ENCODE measurements at regions not wholly inside any gene's neighbourhood (a gene's known extent, or its start where the extent isn't known, plus 50 kb on each side); places are given as distances from the start of the nearest gene placed in this dataset.

DNA sequence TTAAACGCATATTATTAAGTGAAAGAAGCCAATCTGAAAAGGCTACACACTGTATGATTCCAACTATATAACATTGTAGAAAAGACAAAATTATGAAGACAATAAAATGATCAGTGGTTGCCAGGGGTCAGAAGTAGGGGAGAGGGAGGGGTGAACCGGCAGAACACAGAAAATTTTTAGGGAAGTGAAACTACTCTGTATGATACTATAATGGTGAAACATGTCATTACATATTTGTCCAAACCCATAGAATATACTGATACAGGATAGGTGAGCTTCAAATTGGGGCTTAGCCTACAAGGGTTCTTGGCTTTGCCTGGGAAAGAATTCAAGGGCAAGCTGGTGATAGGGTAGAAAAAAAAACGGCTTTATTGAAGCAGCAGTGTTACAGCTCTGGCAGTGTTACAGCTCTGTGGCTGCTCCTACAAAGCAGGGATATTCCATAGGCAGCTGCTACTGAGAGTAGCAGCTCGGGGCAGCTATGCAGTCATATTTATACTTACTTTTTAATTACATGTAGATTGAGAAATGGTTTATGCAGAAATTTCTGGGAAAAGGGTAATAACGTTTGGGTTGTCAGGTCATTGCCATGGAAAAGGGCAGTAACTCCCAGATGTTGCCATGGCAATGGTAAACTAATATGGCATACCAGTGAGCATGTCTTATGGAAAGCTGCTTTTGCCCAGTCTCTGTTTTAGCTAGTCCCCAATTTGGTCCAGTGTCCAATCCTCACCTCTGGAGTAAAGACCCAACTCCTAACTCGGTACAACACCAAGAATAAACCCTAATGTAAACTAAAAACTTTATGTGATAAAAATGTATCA lies 125.1 kb upstream of the SLC25A36 start:
- DNase-seq (ENCODE audit: low read depth in 3 of 3): no peak

GRCh38 chr3:140821493-140821892 lies 120.1 kb upstream of the SLC25A36 start:
- DNase-seq (ENCODE audit: low read depth in 3 of 3): no peak

- no peak for DNase-seq (ENCODE audit: low read depth in 3 of 3)
Observed at GRCh38 chr3:140822401-140823047, 119.1 kb upstream of the SLC25A36 start.

DNA sequence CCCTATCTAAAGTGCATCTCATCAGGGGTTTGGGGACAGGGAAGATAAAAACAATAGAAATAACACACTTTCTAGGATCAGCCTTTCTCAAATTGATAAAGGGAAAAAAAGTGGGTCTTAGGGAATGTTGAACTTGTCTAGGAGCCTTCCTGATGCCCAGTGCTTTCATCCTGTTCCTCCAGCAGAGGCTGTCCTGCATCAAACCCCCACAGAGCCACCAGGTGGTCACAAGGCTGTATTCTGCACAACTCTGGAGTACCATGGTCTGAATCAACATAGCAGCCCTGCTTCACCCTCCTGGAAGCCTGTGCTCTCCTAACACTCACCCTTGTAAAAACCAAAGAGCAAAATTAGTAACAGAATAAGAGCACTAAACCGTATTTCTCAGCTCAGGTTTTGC lies 118.5 kb upstream of the SLC25A36 start:
- no peak for DNase-seq (ENCODE audit: low read depth in 3 of 3)

DNA sequence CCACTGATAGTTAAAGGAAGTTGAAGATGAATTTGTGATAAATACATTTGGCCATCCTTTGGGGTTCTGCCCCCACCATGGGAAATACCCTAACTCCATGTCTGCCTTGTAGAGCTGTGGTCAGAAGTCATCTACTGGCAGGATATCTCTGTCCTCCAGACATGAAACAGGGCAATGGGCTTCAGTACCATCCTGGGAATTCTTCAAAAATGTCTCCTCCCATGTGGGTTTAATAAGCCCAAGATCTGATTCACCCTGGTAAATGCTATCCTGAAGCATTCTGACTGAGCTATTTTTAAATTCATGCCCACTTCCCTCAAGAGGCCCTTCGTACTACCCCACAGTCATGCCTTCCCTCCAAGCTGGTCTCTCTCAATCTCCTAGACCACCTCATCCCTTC lies 113.7 kb upstream of the SLC25A36 start:
- DNase-seq (ENCODE audit: low read depth in 3 of 3): no peak

DNA sequence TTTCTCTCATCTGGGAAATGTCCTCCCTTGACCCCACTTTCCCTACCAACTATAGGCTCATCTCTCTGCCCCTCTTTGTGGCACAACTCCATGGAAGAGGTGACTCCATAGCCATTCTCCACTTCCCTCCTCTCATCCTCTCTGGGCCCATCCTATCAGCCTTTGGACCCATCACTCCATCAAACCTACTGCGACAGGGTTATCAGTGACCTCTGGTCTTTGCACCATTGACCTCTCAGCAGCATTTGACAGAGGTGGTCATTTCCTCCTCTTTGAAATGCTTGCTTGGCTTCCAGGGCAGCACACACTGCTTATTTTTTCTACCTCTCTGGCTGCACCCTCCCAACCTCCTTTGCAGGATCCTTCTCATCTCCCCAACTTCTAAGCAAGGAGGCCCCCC lies 113.1 kb upstream of the SLC25A36 start:
- no peak for DNase-seq (ENCODE audit: low read depth in 3 of 3)

GRCh38 chr3:140829796-140830195 lies 111.8 kb upstream of the SLC25A36 start:
- no peak for DNase-seq (ENCODE audit: low read depth in 3 of 3)

- no peak for DNase-seq (ENCODE audit: low read depth in 3 of 3)
Observed at GRCh38 chr3:140830391-140830790, 111.2 kb upstream of the SLC25A36 start.

DNA sequence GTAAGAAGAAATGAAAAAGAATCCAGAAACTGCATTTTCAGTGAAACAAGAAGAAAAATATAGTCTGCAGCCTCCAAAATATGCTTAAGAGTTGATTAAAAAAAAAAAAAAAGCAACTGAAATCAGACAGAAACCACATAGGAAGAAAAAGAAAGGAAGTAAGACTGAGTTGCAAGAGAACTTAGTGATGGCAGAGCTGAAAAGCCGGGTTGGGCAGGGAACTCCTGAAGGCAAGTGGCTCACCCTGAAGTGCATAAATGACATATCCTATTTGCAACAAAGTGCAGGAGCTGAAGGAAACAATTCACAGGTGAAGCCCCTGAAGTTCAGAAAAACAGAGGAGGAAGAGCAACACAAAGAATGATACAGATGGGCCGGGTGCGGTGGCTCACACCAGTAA lies 108.8 kb upstream of the SLC25A36 start:
- no peak for DNase-seq (ENCODE audit: low read depth in 3 of 3)

DNA sequence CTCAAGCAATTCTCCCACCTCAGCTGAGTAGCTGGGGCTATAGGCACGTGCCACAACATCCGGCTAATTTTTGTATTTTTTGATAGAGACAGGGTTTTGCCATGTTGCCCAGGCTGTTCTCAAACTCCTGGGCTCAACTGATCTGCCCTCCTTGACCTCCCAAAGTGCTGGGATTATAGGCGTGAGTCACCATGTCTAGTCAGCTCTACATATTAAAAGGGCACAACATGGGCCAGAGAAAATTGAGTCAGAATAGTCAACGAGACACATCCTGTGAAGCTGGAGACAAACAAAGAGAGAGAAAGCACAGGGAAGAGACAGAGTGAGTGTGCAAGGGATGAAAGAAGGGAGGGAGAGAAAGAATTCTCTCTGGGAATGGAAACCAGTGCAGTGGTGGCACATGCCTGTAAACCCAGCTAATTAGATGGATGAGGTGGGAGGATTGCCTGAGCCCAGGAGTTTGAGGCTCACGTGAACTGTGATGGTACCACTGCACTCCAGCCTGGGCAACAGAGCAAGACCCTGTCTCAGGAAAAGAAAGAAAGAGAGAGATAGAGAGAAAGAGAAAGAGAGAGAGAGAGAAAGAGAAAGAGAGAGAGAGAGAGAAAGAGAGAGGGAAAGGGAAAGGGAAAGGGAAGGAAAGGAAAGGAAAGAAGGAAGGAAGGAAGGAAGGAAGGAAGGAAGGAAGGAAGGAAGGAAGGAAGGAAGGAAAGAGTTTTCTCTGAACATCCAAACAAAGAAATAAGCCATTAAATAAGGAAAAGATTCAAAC lies 107.2 kb upstream of the SLC25A36 start:
- no peak for DNase-seq (ENCODE audit: low read depth in 3 of 3)

DNA sequence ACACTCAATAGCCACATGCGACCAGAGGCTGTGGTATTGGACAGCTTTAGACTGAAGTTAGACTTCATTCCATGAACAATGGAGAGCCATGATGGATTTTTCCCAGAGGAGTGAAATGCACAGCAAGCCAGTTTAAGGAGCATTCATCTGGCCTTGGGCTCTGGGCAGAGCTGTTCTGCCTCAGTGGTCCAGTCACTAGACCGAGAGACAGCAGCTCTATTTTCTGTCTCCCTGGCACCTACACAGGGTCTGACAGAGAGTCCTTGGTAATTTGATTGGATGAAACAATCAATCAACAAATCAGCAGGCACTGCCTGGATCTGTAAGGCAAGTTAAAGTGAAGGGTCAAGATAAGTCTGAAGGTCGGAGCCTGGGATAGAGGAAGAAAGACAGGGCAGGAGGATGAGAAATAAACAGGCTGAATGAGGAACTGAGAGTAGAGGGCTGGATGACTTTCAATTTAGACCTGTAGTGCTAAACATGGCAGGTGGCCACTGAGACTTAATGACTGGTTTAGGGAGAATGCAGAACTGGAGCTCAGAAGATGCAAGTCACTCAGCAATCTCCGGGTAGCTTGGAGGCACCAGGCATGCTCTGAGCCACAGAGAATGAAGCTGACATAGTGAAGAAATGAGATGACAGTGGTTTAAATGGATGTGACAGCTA lies 98.5 kb upstream of the SLC25A36 start:
- no peak for DNase-seq (ENCODE audit: low read depth in 3 of 3)

- DNase-seq (ENCODE audit: low read depth in 3 of 3): no peak
Observed at GRCh38 chr3:140843656-140844055, 98.0 kb upstream of the SLC25A36 start.

GRCh38 chr3:140844072-140844471 lies 97.6 kb upstream of the SLC25A36 start:
- DNase-seq (ENCODE audit: low read depth in 3 of 3): no peak

GRCh38 chr3:140845882-140846281 lies 95.8 kb upstream of the SLC25A36 start:
- DNase-seq (ENCODE audit: low read depth in 3 of 3): no peak

GRCh38 chr3:140848666-140849065 lies 93.0 kb upstream of the SLC25A36 start:
- no peak for DNase-seq (ENCODE audit: low read depth in 3 of 3)

GRCh38 chr3:140850210-140850955 lies 91.3 kb upstream of the SLC25A36 start:
- no peak for DNase-seq (ENCODE audit: low read depth in 3 of 3)

DNA sequence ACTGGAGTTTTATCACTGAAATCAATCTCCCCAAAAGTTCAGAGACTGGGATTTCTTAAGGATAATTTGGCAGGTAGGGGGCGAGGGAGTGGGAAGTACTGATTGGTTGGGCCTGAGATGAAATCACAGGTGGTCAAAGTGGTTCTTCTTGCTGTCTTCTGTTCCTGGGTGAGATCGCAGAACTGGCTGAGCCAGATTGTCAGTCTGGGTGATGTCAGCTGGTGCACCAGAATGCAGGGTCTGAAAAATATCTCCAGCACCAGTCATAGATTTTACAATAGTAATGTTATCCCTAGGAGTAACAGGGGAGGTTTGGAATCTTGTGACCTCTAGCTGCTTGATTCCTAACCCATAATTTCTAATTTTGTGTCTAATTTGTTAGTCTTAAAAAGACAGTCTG lies 86.7 kb upstream of the SLC25A36 start:
- DNase-seq (ENCODE audit: low read depth in 3 of 3): no peak

GRCh38 chr3:140856905-140857304 lies 84.7 kb upstream of the SLC25A36 start:
- no peak for DNase-seq (ENCODE audit: low read depth in 3 of 3)

DNA sequence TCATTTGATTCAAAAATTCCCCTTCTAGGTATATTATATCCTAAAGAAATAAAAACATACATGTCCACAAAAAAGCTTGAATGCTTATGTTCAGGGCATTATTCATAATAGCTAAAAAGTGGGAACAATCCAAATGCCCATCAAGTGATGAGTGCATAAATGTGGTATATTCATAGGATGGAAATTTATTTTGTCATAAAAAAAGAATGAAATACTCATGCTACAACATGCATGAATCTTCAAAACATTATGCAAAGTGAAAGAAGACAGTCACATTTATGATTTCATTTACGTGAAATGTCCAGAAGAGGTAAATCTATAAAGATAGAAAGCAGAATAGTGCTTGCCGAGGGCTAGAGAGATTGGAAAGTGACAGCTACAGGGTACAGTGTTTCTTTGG lies 83.6 kb upstream of the SLC25A36 start:
- no peak for DNase-seq (ENCODE audit: low read depth in 3 of 3)

- DNase-seq (ENCODE audit: low read depth in 3 of 3): no peak
Observed at GRCh38 chr3:140859592-140860336, 81.9 kb upstream of the SLC25A36 start.

DNA sequence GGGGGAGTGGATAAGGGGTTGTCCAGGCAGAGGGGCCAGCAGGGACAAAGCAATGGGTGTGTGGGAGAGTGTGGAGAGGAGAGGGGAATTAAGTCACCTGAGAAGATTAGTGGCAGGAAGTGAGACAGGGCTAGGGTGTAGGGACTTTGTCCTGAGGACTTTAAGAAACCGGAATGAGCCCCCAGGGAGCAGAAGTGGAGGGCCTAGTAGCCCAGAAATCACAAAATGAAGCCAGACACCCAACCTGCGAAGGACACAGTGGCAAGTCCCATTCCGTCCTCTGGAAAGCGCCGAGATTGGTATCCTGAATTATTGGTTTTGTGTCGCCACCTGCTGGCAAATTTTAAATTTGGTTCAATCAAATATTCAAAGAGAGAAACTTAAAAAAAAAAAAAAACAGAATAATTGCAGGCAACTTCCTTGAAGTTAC lies 78.0 kb upstream of the SLC25A36 start:
- DNase-seq (ENCODE audit: low read depth in 3 of 3): peak in 2 of 3 experiments; percentile 9 to 19

Measured in stimulated activated CD4-positive, alpha-beta T cell treated with anti-CD3 and anti-CD28 coated beads, TNF-alpha, amount 100 ng/mL, for 24 hours (primary cell).